ENCODE measurements at regions not wholly inside any gene's neighbourhood (a gene's known extent, or its start where the extent isn't known, plus 50 kb on each side); places are given as distances from the start of the nearest gene placed in this dataset.

GRCh38 chr15:98476559-98476958 lies 171.8 kb upstream of the IGF1R start:
- no peak for DNase-seq (ENCODE audit: low spot score)

GRCh38 chr15:98480844-98481243 lies 167.5 kb upstream of the IGF1R start:
- DNase-seq (ENCODE audit: low spot score): no peak

GRCh38 chr15:98483575-98484130 lies 164.7 kb upstream of the IGF1R start:
- no peak for DNase-seq (ENCODE audit: low spot score)

GRCh38 chr15:98484914-98485313 lies 163.4 kb upstream of the IGF1R start:
- DNase-seq (ENCODE audit: low spot score): no peak

GRCh38 chr15:98485451-98485850 lies 162.9 kb upstream of the IGF1R start:
- DNase-seq (ENCODE audit: low spot score): no peak

GRCh38 chr15:98493966-98494511 lies 154.3 kb upstream of the IGF1R start:
- no peak for DNase-seq (ENCODE audit: low spot score)

GRCh38 chr15:98501192-98501591 lies 147.1 kb upstream of the IGF1R start:
- DNase-seq (ENCODE audit: low spot score): no peak

- no peak for DNase-seq (ENCODE audit: low spot score)
Observed at GRCh38 chr15:98501632-98502031, 146.7 kb upstream of the IGF1R start.

- DNase-seq (ENCODE audit: low spot score): no peak
Observed at GRCh38 chr15:98503970-98504369, 144.4 kb upstream of the IGF1R start.

GRCh38 chr15:98504998-98505397 lies 143.3 kb upstream of the IGF1R start:
- DNase-seq (ENCODE audit: low spot score): no peak

- no peak for DNase-seq (ENCODE audit: low spot score)
Observed at GRCh38 chr15:98505611-98506031, 142.7 kb upstream of the IGF1R start.

- no peak for DNase-seq (ENCODE audit: low spot score)
Observed at GRCh38 chr15:98506172-98506571, 142.2 kb upstream of the IGF1R start.

- DNase-seq (ENCODE audit: low spot score): no peak
Observed at GRCh38 chr15:98506711-98507110, 141.6 kb upstream of the IGF1R start.

- no peak for DNase-seq (ENCODE audit: low spot score)
Observed at GRCh38 chr15:98513428-98513986, 134.8 kb upstream of the IGF1R start.

- no peak for DNase-seq (ENCODE audit: low spot score)
Observed at GRCh38 chr15:98514034-98514622, 134.2 kb upstream of the IGF1R start.

- DNase-seq (ENCODE audit: low spot score): peak; percentile 72
Observed at GRCh38 chr15:98518823-98519561, 129.3 kb upstream of the IGF1R start.

- DNase-seq (ENCODE audit: low spot score): no peak
Observed at GRCh38 chr15:98519767-98520550, 128.4 kb upstream of the IGF1R start.

- DNase-seq (ENCODE audit: low spot score): no peak
Observed at GRCh38 chr15:98522127-98522526, 126.2 kb upstream of the IGF1R start.

GRCh38 chr15:98523912-98524662 lies 124.3 kb upstream of the IGF1R start:
- no peak for DNase-seq (ENCODE audit: low spot score)

GRCh38 chr15:98524838-98525660 lies 123.3 kb upstream of the IGF1R start:
- no peak for DNase-seq (ENCODE audit: low spot score)

- DNase-seq (ENCODE audit: low spot score): no peak
Observed at GRCh38 chr15:98525661-98526001, 122.7 kb upstream of the IGF1R start.

Measured in globus pallidus (tissue), 1 donor.